HepG2 (cell line): ENCODE measurements at regions not wholly inside any gene's neighbourhood (a gene's known extent, or its start where the extent isn't known, plus 50 kb on each side); places are given as distances from the start of the nearest gene placed in this dataset.

Experiments
- NR2F6 ChIP-seq, 2 experiments: IDR thresholded peaks; 2 replicates each; pipeline ENCODE4 v1.6.1; 2016; ENCODE audit warnings: antibody characterized with exemption in 1 of 2, mild to moderate bottlenecking in 1 of 2
- POLR2A ChIP-seq, 2 experiments: IDR thresholded peaks; 2 replicates each; pipeline ENCODE4 v1.6.1; 2011; ENCODE audit warnings: low read depth in 2 of 2, low read length in 2 of 2, mild to moderate bottlenecking in 1 of 2, moderate library complexity in 1 of 2; ENCODE audit not compliant: insufficient read depth in 1 of 2
- POLR2G ChIP-seq: fragments of 200-400 bp; formaldehyde crosslinking; IDR thresholded peaks from 2 replicates; pipeline ENCODE4 v1.6.1; 2018; ENCODE audit warnings: mild to moderate bottlenecking, low read depth, low read length, moderate library complexity
- TBP ChIP-seq: sonication (generic); formaldehyde crosslinking; IDR thresholded peaks from 2 replicates; pipeline ENCODE4 v1.5.0; 2020; ENCODE audit warnings: missing genetic modification reagents
- ZNF138 ChIP-seq: sonication (generic); formaldehyde crosslinking; IDR thresholded peaks from 2 replicates; pipeline ENCODE4 v1.5.0; 2020; ENCODE audit warnings: mild to moderate bottlenecking, low read depth, missing genetic modification reagents
- ZNF180 ChIP-seq: sonication (generic); formaldehyde crosslinking; IDR thresholded peaks from 2 replicates; pipeline ENCODE4 v1.4.0; 2020; ENCODE audit warnings: low read depth, missing genetic modification reagents, borderline replicate concordance
- ZNF20 ChIP-seq: sonication (generic); formaldehyde crosslinking; IDR thresholded peaks from 2 replicates; pipeline ENCODE4 v1.4.0; 2020; ENCODE audit warnings: mild to moderate bottlenecking, moderate library complexity, missing genetic modification reagents
- ZNF678 ChIP-seq: sonication (generic); formaldehyde crosslinking; IDR thresholded peaks from 2 replicates; pipeline ENCODE4 v1.4.0; 2020; ENCODE audit warnings: mild to moderate bottlenecking, missing genetic modification reagents
- ZNF720 ChIP-seq: sonication (generic); formaldehyde crosslinking; IDR thresholded peaks from 2 replicates; pipeline ENCODE4 v1.4.0; 2020; ENCODE audit warnings: missing genetic modification reagents
- ZNF792 ChIP-seq: IDR thresholded peaks from 2 replicates; pipeline ENCODE4 v1.6.1; 2016
- TF ChIP-seq, protein P1 (sequence below): IDR thresholded peaks from 2 replicates; pipeline ENCODE4 v1.6.1; 2012; ENCODE audit warnings: inconsistent platforms

DNA sequence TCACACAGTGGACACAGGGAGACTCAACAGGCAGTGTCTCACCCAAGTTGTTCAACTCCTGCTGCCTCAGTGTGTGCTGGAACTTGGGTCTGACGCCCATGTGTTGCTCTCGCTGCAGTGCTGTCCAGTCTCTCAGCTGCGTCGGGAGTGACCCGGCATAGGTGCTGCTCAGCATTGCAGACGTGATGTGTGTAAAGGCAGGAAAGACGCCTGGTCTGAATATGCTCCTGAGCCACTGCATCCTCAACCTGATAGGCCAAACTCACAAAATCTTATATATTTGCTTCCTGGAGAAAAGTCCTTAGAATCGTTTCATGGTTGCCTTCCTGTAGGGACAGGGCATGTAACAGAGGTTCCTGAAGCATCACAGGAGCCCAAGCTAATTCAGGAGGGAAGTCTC lies 152.9 kb downstream of the INSIG2 start:
- TF ChIP-seq TBP (CRISPR knock-in tag) (no peak), ZNF138 (CRISPR knock-in tag) (no peak), ZNF678 (CRISPR knock-in tag) (no peak), POLR2A (IDR thresholded peaks at IDR 0.05; ENCODE audit: insufficient read depth in 1 of 2, low read depth in 2 of 2, low read length in 2 of 2) (no peak), ZNF720 (CRISPR knock-in tag) (no peak), ZNF20 (no peak), NR2F6 (IDR thresholded peaks at IDR 0.05) (no peak), NR2F6 (CRISPR knock-in tag; IDR thresholded peaks at IDR 0.05) (no peak), ZNF180 (CRISPR knock-in tag) (no peak), POLR2G (no peak), ZNF792 (CRISPR knock-in tag) (no peak)
- TF ChIP-seq, protein P1, sequence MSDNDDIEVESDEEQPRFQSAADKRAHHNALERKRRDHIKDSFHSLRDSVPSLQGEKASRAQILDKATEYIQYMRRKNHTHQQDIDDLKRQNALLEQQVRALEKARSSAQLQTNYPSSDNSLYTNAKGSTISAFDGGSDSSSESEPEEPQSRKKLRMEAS: no peak
